ENCODE measurements at regions not wholly inside any gene's neighbourhood (a gene's known extent, or its start where the extent isn't known, plus 50 kb on each side); places are given as distances from the start of the nearest gene placed in this dataset.
A peak's percentile ranks its signal among the peaks of the same experiment; 100 is the strongest.

GRCh38 chr5:74201334-74202081, 439.0 kb downstream of the ENC1 start:
- TF ChIP-seq YY2 (tag by site-specific recombination; IDR thresholded peaks at IDR 0.05) = no peak
- peak; percentile 51 for TF ChIP-seq ZFHX2 (tag by site-specific recombination; conservative IDR thresholded peaks at IDR 0.05)
- peak; percentile 34; the same call in 1 of the 2 replicates for TF ChIP-seq WT1 (tag by site-specific recombination; IDR thresholded peaks at IDR 0.05)
- peak; percentile 61 for TF ChIP-seq SP7 (tag by site-specific recombination; IDR thresholded peaks at IDR 0.05)
- TF ChIP-seq ZNF624 (tag by site-specific recombination; IDR thresholded peaks at IDR 0.05) = no peak
- no peak for TF ChIP-seq ZNF837 (tag by site-specific recombination; IDR thresholded peaks at IDR 0.05)
- no peak for TF ChIP-seq GLIS1 (tag by site-specific recombination; IDR thresholded peaks at IDR 0.05)
- TF ChIP-seq ZNF629 (tag by site-specific recombination; IDR thresholded peaks at IDR 0.05) = peak; percentile 29; the same call in 1 of the 2 replicates
- TF ChIP-seq ZNF777 (tag by site-specific recombination; IDR thresholded peaks at IDR 0.05; ENCODE audit: borderline replicate concordance) = no peak
- TF ChIP-seq OSR2 (tag by site-specific recombination; IDR thresholded peaks at IDR 0.05) = 0 out of 2 replicates have a peak, but pooled peaks have one; percentile 63
- POLR2A ChIA-PET = no interaction called here
- CTCF ChIA-PET = no interaction called here
- H3K36me3 ChIP-seq (ENCODE audit: control insufficient read depth in 2 of 2, insufficient read depth in 1 of 2, low read length in 2 of 2) = no peaks in the 10 kb centered on the region
- H3K27ac ChIP-seq (ENCODE audit: extremely low read depth, low read depth, low read length) = no peak overlapping the region; the same call in 1 of the 2 replicates
- no peaks in the 10 kb centered on the region for H3K9me3 ChIP-seq (ENCODE audit: control insufficient read depth, insufficient read depth, low read depth, low read length)
- H3K4me1 ChIP-seq (ENCODE audit: control insufficient read depth, insufficient read depth, low read length) = peaks cover 13% of the 10 kb centered on the region
- no peak overlapping the region for H3K4me3 ChIP-seq (ENCODE audit: low read depth, low read length)

GRCh38 chr5:74200560-74200959, 440.0 kb downstream of the ENC1 start:
- ChIA-PET CTCF (interaction anchor here (1.5 kb wide), 1 partner anchor 12 kb away, joined by 3 read pairs; no protein-coding TSS in a partner anchor), POLR2A (no interaction called here)
- no peak overlapping the region for H3K4me3 ChIP-seq (ENCODE audit: low read depth, low read length)
- no peak overlapping the region for H3K27ac ChIP-seq (ENCODE audit: extremely low read depth, low read depth, low read length)
- no peaks in the 10 kb centered on the region for H3K36me3 ChIP-seq (ENCODE audit: control insufficient read depth in 2 of 2, insufficient read depth in 1 of 2, low read length in 2 of 2)
- no peak for TF ChIP-seq SCRT1 (tag by site-specific recombination; IDR thresholded peaks at IDR 0.05; ENCODE audit: borderline replicate concordance)
- TF ChIP-seq ZNF416 (tag by site-specific recombination; IDR thresholded peaks at IDR 0.05) = no peak
- TF ChIP-seq ZNF830 (tag by site-specific recombination; IDR thresholded peaks at IDR 0.05; ENCODE audit: low read depth) = no peak
- no peak for TF ChIP-seq ZNF654 (tag by site-specific recombination; IDR thresholded peaks at IDR 0.05; ENCODE audit: low read depth)
- TF ChIP-seq ZNF600 (tag by site-specific recombination; IDR thresholded peaks at IDR 0.05) = no peak
- no peak for TF ChIP-seq ZNF645 (tag by site-specific recombination; IDR thresholded peaks at IDR 0.05)
- no peak for TF ChIP-seq ZNF354C (tag by site-specific recombination; IDR thresholded peaks at IDR 0.05; ENCODE audit: borderline replicate concordance, low read depth)
- TF ChIP-seq OVOL3 (tag by site-specific recombination; IDR thresholded peaks at IDR 0.05) = no peak
- TF ChIP-seq SP3 (tag by site-specific recombination; IDR thresholded peaks at IDR 0.05) = no peak
- H3K4me1 ChIP-seq (ENCODE audit: control insufficient read depth, insufficient read depth, low read length) = peaks cover 4% of the 10 kb centered on the region
- H3K9me3 ChIP-seq (ENCODE audit: control insufficient read depth, insufficient read depth, low read depth, low read length) = no peaks in the 10 kb centered on the region

- H3K4me3 ChIP-seq (ENCODE audit: low read depth, low read length) = no peak overlapping the region
- ChIA-PET POLR2A (no interaction called here), CTCF (interaction anchor here (1.5 kb wide), 1 partner anchor 13 kb away, joined by 3 read pairs; no protein-coding TSS in a partner anchor)
- H3K27ac ChIP-seq (ENCODE audit: extremely low read depth, low read depth, low read length) = no peak overlapping the region
- H3K36me3 ChIP-seq (ENCODE audit: control insufficient read depth in 2 of 2, insufficient read depth in 1 of 2, low read length in 2 of 2) = no peaks in the 10 kb centered on the region
- no peaks in the 10 kb centered on the region for H3K9me3 ChIP-seq (ENCODE audit: control insufficient read depth, insufficient read depth, low read depth, low read length)
- peaks cover 4% of the 10 kb centered on the region for H3K4me1 ChIP-seq (ENCODE audit: control insufficient read depth, insufficient read depth, low read length)
- TF ChIP-seq ZFP69B (tag by site-specific recombination; IDR thresholded peaks at IDR 0.05) (no peak), ZNF354C (tag by site-specific recombination; IDR thresholded peaks at IDR 0.05; ENCODE audit: borderline replicate concordance, low read depth) (no peak), ZNF146 (tag by site-specific recombination; IDR thresholded peaks at IDR 0.05) (no peak), ZNF266 (tag by site-specific recombination; IDR thresholded peaks at IDR 0.05; ENCODE audit: low read depth) (no peak), ZNF248 (tag by site-specific recombination; IDR thresholded peaks at IDR 0.05) (no peak), ZNF114 (tag by site-specific recombination; IDR thresholded peaks at IDR 0.05) (no peak), SP3 (tag by site-specific recombination; IDR thresholded peaks at IDR 0.05) (no peak), ZFHX2 (tag by site-specific recombination; conservative IDR thresholded peaks at IDR 0.05) (no peak), ZNF701 (tag by site-specific recombination; IDR thresholded peaks at IDR 0.05) (no peak), ZFP41 (tag by site-specific recombination; IDR thresholded peaks at IDR 0.05; ENCODE audit: borderline replicate concordance) (no peak), ZNF274 (IDR thresholded peaks at IDR 0.05; ENCODE audit: low read length) (no peak), ZNF274 (tag by site-specific recombination; IDR thresholded peaks at IDR 0.05; ENCODE audit: borderline replicate concordance) (no peak), HIC1 (tag by site-specific recombination; IDR thresholded peaks at IDR 0.05) (no peak)
Measured at GRCh38 chr5:74199436-74200210, 440.9 kb downstream of the ENC1 start.

Measured in HEK293 (cell line).